VCaP (cell line): ENCODE measurements at regions not wholly inside any gene's neighbourhood (a gene's known extent, or its start where the extent isn't known, plus 50 kb on each side); places are given as distances from the start of the nearest gene placed in this dataset.

ENCODE experiments used
- H3K27ac ChIP-seq: fragments of 450-650 bp; 2 replicates; pipeline ENCODE4 v1.5.1; 2017
- CTCF ChIP-seq: fragments of 450-650 bp; conservative IDR thresholded peaks from 2 replicates; pipeline ENCODE4 v1.5.1; 2017; ENCODE audit warnings: mild to moderate bottlenecking, moderate library complexity

- TF ChIP-seq CTCF = no peak
Observed at GRCh38 chr12:107287436-107288413, 194.4 kb upstream of the CRY1 start.

DNA sequence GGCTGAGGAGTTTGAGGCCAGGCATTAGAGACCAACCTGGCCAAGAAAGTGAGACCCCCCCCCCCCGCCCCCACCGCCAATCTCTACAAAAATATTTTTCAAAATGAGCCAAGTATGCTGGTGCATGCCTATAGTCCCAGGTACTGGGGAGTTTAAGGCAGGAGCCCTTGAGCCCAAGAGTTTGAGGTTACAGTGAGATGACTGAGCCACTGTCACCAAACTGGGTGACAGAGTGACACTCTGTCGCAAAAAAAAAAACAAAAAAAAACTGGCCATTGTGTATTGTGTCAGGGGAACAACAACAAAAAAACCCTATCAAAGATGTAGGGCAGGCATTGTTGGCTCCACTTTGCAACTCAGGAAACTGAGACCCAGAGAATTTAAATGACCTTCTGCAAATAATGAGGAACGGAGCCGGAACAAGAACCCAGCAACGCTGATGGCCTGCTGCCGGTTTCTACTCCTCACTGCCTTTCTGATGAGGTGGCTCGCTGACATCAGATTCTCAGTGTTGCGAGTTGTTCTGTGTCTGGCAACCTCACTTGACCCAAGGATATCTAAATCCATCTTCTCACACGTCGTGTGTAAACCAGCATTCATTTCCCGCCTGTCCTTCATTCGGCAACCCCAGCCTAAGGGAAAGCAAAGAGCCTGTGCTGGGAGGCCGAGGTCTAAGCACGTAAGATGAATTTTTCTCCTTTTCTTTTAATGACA lies 195.2 kb upstream of the CRY1 start:
- no peak overlapping the region for H3K27ac ChIP-seq
- TF ChIP-seq CTCF = no peak

More at GRCh38 chr12:107287436-107288413, 194.4 kb upstream of the CRY1 start:
- no peak overlapping the region for H3K27ac ChIP-seq

GRCh38 chr12:107291018-107291417 lies 197.7 kb upstream of the CRY1 start:
- H3K27ac ChIP-seq = no peak overlapping the region
- no peak for TF ChIP-seq CTCF

- no peak overlapping the region for H3K27ac ChIP-seq
- TF ChIP-seq CTCF = no peak
Observed at GRCh38 chr12:107296681-107297089, 203.3 kb upstream of the CRY1 start.

GRCh38 chr12:107302649-107303341 lies 209.4 kb upstream of the CRY1 start:
- TF ChIP-seq CTCF = no peak

DNA sequence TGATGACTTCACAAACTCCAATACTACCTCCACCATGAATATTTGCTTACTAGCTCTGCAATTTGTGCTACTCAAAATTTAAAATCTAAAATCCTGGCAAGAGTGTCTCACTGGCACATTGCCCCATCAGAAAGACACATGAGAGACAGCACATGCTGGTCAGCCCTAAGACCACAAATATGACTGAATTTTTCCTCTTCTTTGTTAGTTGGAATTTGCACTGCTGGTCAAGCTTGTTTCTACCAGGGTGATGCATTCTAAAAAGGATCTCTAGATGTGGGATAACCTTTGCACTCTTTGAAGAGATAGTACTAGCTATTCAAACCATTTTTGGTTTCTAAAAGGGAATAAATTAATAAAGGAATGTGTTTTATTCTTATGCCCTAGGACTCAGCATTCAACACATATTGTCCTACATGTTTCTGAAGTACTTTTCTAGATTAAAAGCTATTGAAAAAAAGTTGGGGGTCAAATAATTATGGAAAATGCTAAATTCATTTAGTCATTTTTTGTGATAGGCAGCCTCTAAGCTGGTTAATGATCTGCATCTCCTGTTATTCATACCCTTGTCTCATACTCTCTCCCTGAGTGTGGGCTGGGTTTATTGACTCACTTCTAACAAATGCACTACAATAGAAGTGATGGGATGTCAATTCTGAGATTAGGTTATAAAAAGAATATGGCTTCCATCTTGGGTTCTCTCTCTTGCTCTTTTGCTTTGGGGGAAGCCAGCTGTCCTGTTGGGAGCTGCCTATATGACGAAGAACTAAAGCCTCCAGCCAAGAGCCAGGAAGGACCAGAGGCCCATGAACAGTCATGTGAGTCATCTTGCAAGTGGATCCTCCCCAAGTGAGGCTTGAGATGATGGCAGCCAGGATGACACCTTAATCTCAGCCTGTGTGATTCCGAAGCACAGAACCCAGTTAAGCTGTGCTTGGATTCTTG lies 211.5 kb upstream of the CRY1 start:
- no peak for TF ChIP-seq CTCF
- no peak overlapping the region for H3K27ac ChIP-seq

More at GRCh38 chr12:107302649-107303341, 209.4 kb upstream of the CRY1 start:
- H3K27ac ChIP-seq = no peak overlapping the region
